HepG2 (cell line): ENCODE measurements at regions not wholly inside any gene's neighbourhood (a gene's known extent, or its start where the extent isn't known, plus 50 kb on each side); places are given as distances from the start of the nearest gene placed in this dataset.

Source experiments
- ATAC-seq: fragments of 200-7000 bp; cut with Tn5 transposase; 3 replicates; pipeline ENCODE4 v1.9.1; 2020; ENCODE audit warnings: mild to moderate bottlenecking, moderate library complexity
- BruUV-seq: library from RNA; stranded (reverse); fragments of 400-500 nt; replicated peaks from 2 replicates; lab custom pipeline; 2021; lab: Mats Ljungman, UMichigan
- CTCF ChIA-PET: fragments of 300-600 bp; formaldehyde crosslinking; extraction: SDS; loops from one replicate; lab custom pipeline; 2021; ENCODE audit warnings: low total read pairs, inconsistent platforms, low intra/inter-chr PET ratio; lab: Yijun Ruan, JAX
- POLR2A ChIA-PET: fragments of 350-600 bp; sonication (Branson Sonifier 250); formaldehyde crosslinking; loops from one replicate; lab custom pipeline; 2020; ENCODE audit warnings: antibody characterized with exemption, inconsistent platforms; lab: Yijun Ruan, JAX
- DNase-seq: peaks from one replicate; pipeline ENCODE4 v3.0.0-alpha.2; 2015; ENCODE audit warnings: low spot score
- FAIRE-seq: peaks from 3 replicates; lab custom pipeline; 2011; peaks lifted over from hg19 to GRCh38; lab: Jason Lieb, UNC
- H2AFZ ChIP-seq: one replicate; pipeline ENCODE4 v1.6.1; 2011; ENCODE audit warnings: low read length, inconsistent platforms
- H3K27ac ChIP-seq: fragments of 300-600 bp; 3 replicates; pipeline ENCODE4 v1.8.0; 2011; ENCODE audit warnings: mixed run types, mild to moderate bottlenecking, mixed read lengths, low read length, inconsistent platforms; ENCODE audit not compliant: insufficient read depth; ENCODE audit errors: extremely low read length
- H3K27me3 ChIP-seq, 2 experiments: fragments of 200-600 bp in 1 of 2; 2 replicates in 1 of 2; 3 replicates in 1 of 2; pipeline versions ENCODE4 v1.6.0 to v1.8.0; 2011; ENCODE audit warnings: low read length in 2 of 2, mild to moderate bottlenecking in 2 of 2, moderate library complexity in 2 of 2, inconsistent platforms in 1 of 2; ENCODE audit not compliant: insufficient read depth in 2 of 2, control insufficient read depth in 1 of 2
- H3K36me3 ChIP-seq, 2 experiments: fragments of 200-600 bp in 1 of 2; replicated peaks in 1 of 2; 2 replicates in 1 of 2; 3 replicates in 1 of 2; pipeline versions ENCODE4 v1.5.1 to v1.8.0; 2011; ENCODE audit warnings: low read length in 2 of 2, inconsistent platforms in 1 of 2; ENCODE audit not compliant: insufficient read depth in 2 of 2, control insufficient read depth in 1 of 2
- H3K4me1 ChIP-seq: 2 replicates; pipeline ENCODE4 v1.5.1; 2012; ENCODE audit warnings: low read length, inconsistent platforms; ENCODE audit not compliant: insufficient read depth
- H3K4me2 ChIP-seq: 2 replicates; pipeline ENCODE4 v1.6.0; 2011; ENCODE audit warnings: low read depth, low read length, inconsistent platforms
- H3K4me3 ChIP-seq, 3 experiments: fragments of 200-600 bp in 1 of 3; sonication (generic), shearing (Covaris generic) in 1 of 3; replicated peaks in 1 of 3; 2 replicates each; pipeline ENCODE4 v1.5.1; 2011 to 2016; ENCODE audit warnings: low read length in 3 of 3, inconsistent platforms in 2 of 3, low read depth in 2 of 3, mild to moderate bottlenecking in 2 of 3, control low read depth in 1 of 3, mixed read lengths in 1 of 3; ENCODE audit not compliant: insufficient read depth in 1 of 3
- H3K79me2 ChIP-seq: one replicate; pipeline ENCODE4 v1.6.1; 2011; ENCODE audit warnings: low read length, inconsistent platforms; ENCODE audit not compliant: insufficient read depth
- H3K9ac ChIP-seq: 2 replicates; pipeline ENCODE4 v1.6.0; 2011; ENCODE audit warnings: mild to moderate bottlenecking, low read depth, low read length, inconsistent platforms; ENCODE audit not compliant: insufficient read depth
- H3K9me3 ChIP-seq: 2 replicates; pipeline ENCODE4 v1.5.1; 2012; ENCODE audit warnings: mild to moderate bottlenecking, low read length
- H4K20me1 ChIP-seq: 2 replicates; pipeline ENCODE4 v1.6.0; 2011; ENCODE audit warnings: inconsistent platforms, mild to moderate bottlenecking, low read length, moderate library complexity; ENCODE audit not compliant: insufficient read depth
- KDM1A ChIP-seq: IDR thresholded peaks from 2 replicates; pipeline ENCODE4 v1.6.1; 2016; ENCODE audit warnings: missing compliant biosample characterization
- MNT ChIP-seq: fragments of 450-650 bp; IDR thresholded peaks from 2 replicates; pipeline ENCODE4 v1.6.1; 2016
- PCBP1 ChIP-seq: fragments of 200-400 bp; formaldehyde crosslinking; IDR thresholded peaks from 2 replicates; pipeline ENCODE4 v1.6.1; 2017; ENCODE audit warnings: mild to moderate bottlenecking, low read depth, low read length, borderline replicate concordance
- TBP ChIP-seq: sonication (generic); formaldehyde crosslinking; IDR thresholded peaks from 2 replicates; pipeline ENCODE4 v1.5.0; 2020; ENCODE audit warnings: missing genetic modification reagents
- ZNF282 ChIP-seq: fragments of 450-650 bp; IDR thresholded peaks from 2 replicates; pipeline ENCODE4 v1.6.1; 2018; ENCODE audit not compliant: partially characterized antibody
- ZNF83 ChIP-seq: sonication (generic); formaldehyde crosslinking; IDR thresholded peaks from 2 replicates; pipeline ENCODE4 v1.4.0; 2020; ENCODE audit warnings: missing genetic modification reagents, mild to moderate bottlenecking, borderline replicate concordance
- WGBS: methylation state at CpG from one replicate; pipeline ENCODE4 v1.1.6; 2017; ENCODE audit warnings: low lambda C conversion rate; 5-methylcytosine and 5-hydroxymethylcytosine counted together
- in situ Hi-C: cut with HindIII; loops from 2 replicates; pipeline ENCODE4 v1.10.0; 2017; ENCODE audit warnings: low pct_unique_long_range_greater_than_20kb; ENCODE audit not compliant: extremely low pct_ligation_motif_present
- intact Hi-C: fragments of 100-400 bp; cut with micrococcal nuclease; formaldehyde crosslinking; loops from one replicate; pipeline ENCODE4 v1.10.0; 2022; ENCODE audit not compliant: unreplicated experiment

GRCh38 chr6:126764104-126764503, 354.4 kb upstream of the RSPO3 start:
- BruUV-seq: no TSS peak
- Histone ChIP-seq H3K36me3 (no peaks in the 10 kb centered on the region), H3K4me3 (no peak overlapping the region), H3K4me2 (no peak overlapping the region), H3K4me1 (no peaks in the 10 kb centered on the region), H3K27me3 (no peaks in the 10 kb centered on the region; a peak in 1 of 5 replicates), H3K79me2 (no peaks in the 10 kb centered on the region), H3K9ac (no peak overlapping the region), H4K20me1 (no peaks in the 10 kb centered on the region), H3K9me3 (no peaks in the 10 kb centered on the region), H3K27ac (no peak overlapping the region), H2AFZ (no peak overlapping the region)
- 34% methylated on average over 4 of the region's 4 CpGs for WGBS
- CTCF ChIA-PET: no interaction called here
- in situ Hi-C loops: no loop called here
- intact Hi-C loops: no loop called here
- POLR2A ChIA-PET: no interaction called here
- no peak for FAIRE-seq
- ATAC-seq: no peak
- TF ChIP-seq ZNF83 (CRISPR knock-in tag) (no peak), TBP (CRISPR knock-in tag) (no peak)
- DNase-seq: no peak

GRCh38 chr6:126764671-126765070, 353.8 kb upstream of the RSPO3 start:
- H3K4me2 ChIP-seq: no peak overlapping the region
- H3K27me3 ChIP-seq: no peaks in the 10 kb centered on the region; a peak in 1 of 5 replicates
- H3K4me1 ChIP-seq: no peaks in the 10 kb centered on the region
- intact Hi-C loops: no loop called here
- in situ Hi-C loops: no loop called here
- POLR2A ChIA-PET: no interaction called here
- no TSS peak for BruUV-seq
- no peaks in the 10 kb centered on the region for H4K20me1 ChIP-seq
- no peak for FAIRE-seq
- DNase-seq: no peak
- no peaks in the 10 kb centered on the region for H3K79me2 ChIP-seq
- no peak overlapping the region for H3K27ac ChIP-seq
- no peak overlapping the region for H3K9ac ChIP-seq
- no peak for ATAC-seq
- CTCF ChIA-PET: no interaction called here
- no peak overlapping the region for H2AFZ ChIP-seq
- 0% methylated on average over 4 of the region's 4 CpGs for WGBS
- no peak overlapping the region for H3K4me3 ChIP-seq
- H3K36me3 ChIP-seq: no peaks in the 10 kb centered on the region
- TF ChIP-seq MNT: no peak
- no peak for TF ChIP-seq ZNF282
- no peak for TF ChIP-seq PCBP1
- no peak for TF ChIP-seq KDM1A (CRISPR knock-in tag)
- H3K9me3 ChIP-seq: no peaks in the 10 kb centered on the region
